ENCODE measurements at regions not wholly inside any gene's neighbourhood (a gene's known extent, or its start where the extent isn't known, plus 50 kb on each side); places are given as distances from the start of the nearest gene placed in this dataset.

GRCh38 chr5:159422361-159422760 lies 92.1 kb upstream of the IL12B start:
- in situ Hi-C loops (cut with MboI; ENCODE audit: low sequenced_read_pairs), result no loop called here

GRCh38 chr5:159422910-159423309 lies 92.6 kb upstream of the IL12B start:
- in situ Hi-C loops (cut with MboI; ENCODE audit: low sequenced_read_pairs), result no loop called here

GRCh38 chr5:159424123-159424522 lies 93.8 kb upstream of the IL12B start:
- in situ Hi-C loops (cut with MboI; ENCODE audit: low sequenced_read_pairs), result no loop called here

- in situ Hi-C loops (cut with MboI; ENCODE audit: low sequenced_read_pairs), result no loop called here
Observed at GRCh38 chr5:159426694-159427093, 96.4 kb upstream of the IL12B start.

- in situ Hi-C loops (cut with MboI; ENCODE audit: low sequenced_read_pairs), result no loop called here
Observed at GRCh38 chr5:159427180-159428012, 97.1 kb upstream of the IL12B start.

GRCh38 chr5:159430361-159431012 lies 100.2 kb upstream of the IL12B start:
- in situ Hi-C loops (cut with MboI; ENCODE audit: low sequenced_read_pairs), result no loop called here

GRCh38 chr5:159435855-159436254 lies 105.6 kb upstream of the IL12B start:
- in situ Hi-C loops (cut with MboI; ENCODE audit: low sequenced_read_pairs), result no loop called here

- in situ Hi-C loops (cut with MboI; ENCODE audit: low sequenced_read_pairs), result no loop called here
Observed at GRCh38 chr5:159438092-159438491, 107.8 kb upstream of the IL12B start.

GRCh38 chr5:159439002-159439401 lies 108.7 kb upstream of the IL12B start:
- in situ Hi-C loops (cut with MboI; ENCODE audit: low sequenced_read_pairs), result no loop called here

- in situ Hi-C loops (cut with MboI; ENCODE audit: low sequenced_read_pairs), result loop anchor here (10.0 kb wide), 1 partner anchor 545 kb away; no protein-coding TSS in a partner anchor
Observed at GRCh38 chr5:159440235-159440634, 109.9 kb upstream of the IL12B start.

- in situ Hi-C loops (cut with MboI; ENCODE audit: low sequenced_read_pairs), result loop anchor here (10.0 kb wide), 1 partner anchor 544 kb away; no protein-coding TSS in a partner anchor
Observed at GRCh38 chr5:159440968-159441367, 110.7 kb upstream of the IL12B start.

- in situ Hi-C loops (cut with MboI; ENCODE audit: low sequenced_read_pairs), result loop anchor here (10.0 kb wide), 1 partner anchor 543 kb away; no protein-coding TSS in a partner anchor
Observed at GRCh38 chr5:159441441-159441840, 111.2 kb upstream of the IL12B start.

GRCh38 chr5:159442206-159442850 lies 112.0 kb upstream of the IL12B start:
- in situ Hi-C loops (cut with MboI; ENCODE audit: low sequenced_read_pairs), result loop anchor here (10.0 kb wide), 1 partner anchor 542 kb away; no protein-coding TSS in a partner anchor

GRCh38 chr5:159444441-159445082 lies 114.3 kb upstream of the IL12B start:
- in situ Hi-C loops (cut with MboI; ENCODE audit: low sequenced_read_pairs), result loop anchor here (10.0 kb wide), 1 partner anchor 540 kb away; no protein-coding TSS in a partner anchor

- in situ Hi-C loops (cut with MboI; ENCODE audit: low sequenced_read_pairs), result loop anchor here (10.0 kb wide), 1 partner anchor 538 kb away; no protein-coding TSS in a partner anchor
Observed at GRCh38 chr5:159447116-159447515, 116.8 kb upstream of the IL12B start.

GRCh38 chr5:159448841-159449407 lies 118.6 kb upstream of the IL12B start:
- in situ Hi-C loops (cut with MboI; ENCODE audit: low sequenced_read_pairs), result loop anchor here (10.0 kb wide), 1 partner anchor 536 kb away; no protein-coding TSS in a partner anchor

- in situ Hi-C loops (cut with MboI; ENCODE audit: low sequenced_read_pairs), result loop anchor here (10.0 kb wide), 1 partner anchor 535 kb away; no protein-coding TSS in a partner anchor
Observed at GRCh38 chr5:159449925-159450324, 119.6 kb upstream of the IL12B start.

- in situ Hi-C loops (cut with MboI; ENCODE audit: low sequenced_read_pairs), result no loop called here
Observed at GRCh38 chr5:159450417-159450816, 120.1 kb upstream of the IL12B start.

- in situ Hi-C loops (cut with MboI; ENCODE audit: low sequenced_read_pairs), result no loop called here
Observed at GRCh38 chr5:159451197-159452052, 121.1 kb upstream of the IL12B start.

Data from HL-60/S4 (cell line).